Mesodermal cell (in vitro differentiated cells): ENCODE measurements at regions not wholly inside any gene's neighbourhood (a gene's known extent, or its start where the extent isn't known, plus 50 kb on each side); places are given as distances from the start of the nearest gene placed in this dataset.

Experiments
- H3K27ac ChIP-seq: 2 replicates; pipeline ENCODE4 v1.7.0; 2013; ENCODE audit warnings: mild to moderate bottlenecking, low read depth, low read length, moderate library complexity; ENCODE audit not compliant: severe bottlenecking
- H3K36me3 ChIP-seq: 2 replicates; pipeline ENCODE4 v1.7.1; 2013; ENCODE audit warnings: mild to moderate bottlenecking, low read length, moderate library complexity; ENCODE audit not compliant: control insufficient read depth, insufficient read depth
- H3K4me1 ChIP-seq: one replicate; pipeline ENCODE4 v1.7.1; 2013; ENCODE audit warnings: mild to moderate bottlenecking, low read length; ENCODE audit not compliant: insufficient read depth, control insufficient read depth, poor library complexity, severe bottlenecking
- H3K4me3 ChIP-seq: 2 replicates; pipeline ENCODE4 v1.7.0; 2013; ENCODE audit warnings: low read length, control low read depth, mild to moderate bottlenecking; ENCODE audit not compliant: insufficient read depth, poor library complexity, severe bottlenecking; ENCODE audit errors: extremely low read depth
- H3K9me3 ChIP-seq: 2 replicates; pipeline ENCODE4 v1.7.1; 2013; ENCODE audit warnings: mild to moderate bottlenecking, low read length, moderate library complexity; ENCODE audit not compliant: control insufficient read depth
- WGBS, 2 experiments: methylation state at CpG; one replicate each; pipeline ENCODE4 v1.1.5; 2013; ENCODE audit warnings: missing lambda C conversion rate in 2 of 2; ENCODE audit not compliant: insufficient coverage in 2 of 2; 5-methylcytosine and 5-hydroxymethylcytosine counted together

GRCh38 chr9:78753039-78753438 lies 456.1 kb downstream of the PSAT1 start:
- H3K27ac ChIP-seq, result no peak overlapping the region
- peaks cover 5% of the 10 kb centered on the region for H3K4me1 ChIP-seq
- H3K36me3 ChIP-seq, result no peaks in the 10 kb centered on the region
- H3K9me3 ChIP-seq, result no peaks in the 10 kb centered on the region
- H3K4me3 ChIP-seq, result no peak overlapping the region

- H3K9me3 ChIP-seq, result no peaks in the 10 kb centered on the region
- no peak overlapping the region for H3K27ac ChIP-seq
- H3K36me3 ChIP-seq, result no peaks in the 10 kb centered on the region
- peaks cover 5% of the 10 kb centered on the region for H3K4me1 ChIP-seq
- WGBS, 2 experiments, result 81 to 100% methylated on average over 2 to 3 of the region's 7 CpGs
- no peak overlapping the region for H3K4me3 ChIP-seq
Measured at GRCh38 chr9:78756813-78757510, 460.0 kb downstream of the PSAT1 start.

GRCh38 chr9:78763424-78763823 lies 466.5 kb downstream of the PSAT1 start:
- H3K4me3 ChIP-seq, result no peak overlapping the region
- H3K36me3 ChIP-seq, result no peaks in the 10 kb centered on the region
- WGBS, 2 experiments, result 88 to 92% methylated on average over 2 to 3 of the region's 4 CpGs
- H3K9me3 ChIP-seq, result no peaks in the 10 kb centered on the region
- no peak overlapping the region for H3K27ac ChIP-seq
- no peaks in the 10 kb centered on the region for H3K4me1 ChIP-seq

- Histone ChIP-seq H3K9me3 (no peaks in the 10 kb centered on the region), H3K27ac (no peak overlapping the region), H3K4me3 (no peak overlapping the region), H3K4me1 (no peaks in the 10 kb centered on the region), H3K36me3 (no peaks in the 10 kb centered on the region)
- WGBS, 2 experiments, result 92 to 100% methylated on average over 1 to 4 of the region's 4 CpGs
Measured at GRCh38 chr9:78765861-78766260, 468.9 kb downstream of the PSAT1 start.

- Histone ChIP-seq H3K4me1 (no peaks in the 10 kb centered on the region), H3K36me3 (no peaks in the 10 kb centered on the region), H3K9me3 (no peaks in the 10 kb centered on the region), H3K4me3 (no peak overlapping the region), H3K27ac (no peak overlapping the region)
- WGBS, 2 experiments, result 86 to 90% methylated on average over 2 to 5 of the region's 7 CpGs
Measured at GRCh38 chr9:78767490-78767889, 470.6 kb downstream of the PSAT1 start.

GRCh38 chr9:78769690-78770089 lies 472.8 kb downstream of the PSAT1 start:
- WGBS, 2 experiments, result 100% methylated on average over 1 of the region's 2 CpGs; no CpG with 5 or more reads in 1 of the 2 experiments

GRCh38 chr9:78775211-78775610 lies 478.3 kb downstream of the PSAT1 start:
- 74 to 83% methylated on average over 10 to 11 of the region's 11 CpGs for WGBS, 2 experiments
- peaks cover 19% of the 10 kb centered on the region for H3K4me1 ChIP-seq
- no peak overlapping the region for H3K27ac ChIP-seq
- H3K9me3 ChIP-seq, result no peaks in the 10 kb centered on the region
- H3K4me3 ChIP-seq, result no peak overlapping the region
- H3K36me3 ChIP-seq, result no peaks in the 10 kb centered on the region

More at GRCh38 chr9:78769690-78770089, 472.8 kb downstream of the PSAT1 start:
- H3K27ac ChIP-seq, result no peak overlapping the region
- H3K4me1 ChIP-seq, result no peaks in the 10 kb centered on the region
- H3K9me3 ChIP-seq, result no peaks in the 10 kb centered on the region
- H3K36me3 ChIP-seq, result no peaks in the 10 kb centered on the region
- H3K4me3 ChIP-seq, result no peak overlapping the region

- no peak overlapping the region for H3K4me3 ChIP-seq
- H3K27ac ChIP-seq, result no peak overlapping the region
- no peaks in the 10 kb centered on the region for H3K9me3 ChIP-seq
- H3K36me3 ChIP-seq, result no peaks in the 10 kb centered on the region
- 90 to 100% methylated on average over 2 to 3 of the region's 3 CpGs for WGBS, 2 experiments
- peaks cover 19% of the 10 kb centered on the region for H3K4me1 ChIP-seq
Measured at GRCh38 chr9:78775696-78776295, 478.9 kb downstream of the PSAT1 start.

GRCh38 chr9:78777747-78778146 lies 480.8 kb downstream of the PSAT1 start:
- 84 to 86% methylated on average over 2 of the region's 4 CpGs for WGBS, 2 experiments
- Histone ChIP-seq H3K27ac (peak overlapping the region; percentile 64), H3K36me3 (no peaks in the 10 kb centered on the region), H3K4me1 (peaks cover 19% of the 10 kb centered on the region), H3K4me3 (no peak overlapping the region), H3K9me3 (no peaks in the 10 kb centered on the region)

GRCh38 chr9:78778318-78778717 lies 481.4 kb downstream of the PSAT1 start:
- Histone ChIP-seq H3K27ac (no peak overlapping the region), H3K4me3 (no peak overlapping the region), H3K4me1 (peaks cover 19% of the 10 kb centered on the region), H3K36me3 (no peaks in the 10 kb centered on the region), H3K9me3 (no peaks in the 10 kb centered on the region)
- WGBS, 2 experiments, result 85 to 95% methylated on average over 2 of the region's 3 CpGs

GRCh38 chr9:78778861-78779374 lies 482.0 kb downstream of the PSAT1 start:
- Histone ChIP-seq H3K36me3 (no peaks in the 10 kb centered on the region), H3K27ac (no peak overlapping the region), H3K4me1 (peaks cover 19% of the 10 kb centered on the region), H3K9me3 (no peaks in the 10 kb centered on the region), H3K4me3 (no peak overlapping the region)
- 82 to 88% methylated on average over 3 of the region's 4 CpGs for WGBS, 2 experiments
